Sigmoid colon (tissue), 6 donors: ENCODE measurements at regions not wholly inside any gene's neighbourhood (a gene's known extent, or its start where the extent isn't known, plus 50 kb on each side); places are given as distances from the start of the nearest gene placed in this dataset.

Experiments used
- DNase-seq: peaks from one replicate; pipeline ENCODE4 v3.0.0-alpha.2; 2019
- H3K27ac ChIP-seq, 4 donors: fragments of 200-600 bp; sonication (generic); one replicate each; pipeline ENCODE4 v1.5.1; 2016 to 2019; ENCODE audit warnings: mild to moderate bottlenecking in 1 of 4
- H3K27me3 ChIP-seq, 3 donors: fragments of 200-600 bp; sonication (generic); one replicate each; pipeline ENCODE4 v1.5.1; 2019; ENCODE audit warnings: mild to moderate bottlenecking in 1 of 3
- H3K36me3 ChIP-seq, 4 donors: fragments of 200-600 bp; sonication (generic); one replicate each; pipeline ENCODE4 v1.5.1; 2016 to 2019
- H3K4me1 ChIP-seq, 4 donors: fragments of 200-600 bp; sonication (generic); one replicate each; pipeline ENCODE4 v1.5.1; 2017 to 2019
- H3K4me3 ChIP-seq, 4 donors: fragments of 200-600 bp; sonication (generic); one replicate each; pipeline ENCODE4 v1.5.1; 2017 to 2019; ENCODE audit warnings: mild to moderate bottlenecking in 2 of 4, moderate library complexity in 1 of 4
- H3K9me3 ChIP-seq, 4 donors: fragments of 200-600 bp in 3 of 4; sonication (generic) in 3 of 4; one replicate each; pipeline versions ENCODE4 v1.5.1 to v1.6.1; 2013 to 2019
- EP300 ChIP-seq, 4 donors: sonication (generic); formaldehyde crosslinking; IDR thresholded peaks; one replicate each; pipeline ENCODE4 v1.6.1; 2017; ENCODE audit warnings: antibody characterized with exemption in 4 of 4
- POLR2A ChIP-seq, 2 donors: fragments of 450-650 bp; IDR thresholded peaks; one replicate each; pipeline ENCODE4 v1.6.1; 2016; ENCODE audit warnings: antibody characterized with exemption in 2 of 2, mild to moderate bottlenecking in 2 of 2, moderate library complexity in 2 of 2
- POLR2AphosphoS5 ChIP-seq, 4 donors: sonication (generic); formaldehyde crosslinking; IDR thresholded peaks; one replicate each; pipeline ENCODE4 v1.6.1; 2017; ENCODE audit warnings: antibody characterized with exemption in 4 of 4
- WGBS, 2 donors: extraction: QIAGEN DNeasy Blood & Tissue Kit; methylation state at CpG; one replicate each; pipeline ENCODE4 v1.1.7; 2013; 5-methylcytosine and 5-hydroxymethylcytosine counted together
- intact Hi-C: fragments of 100-400 bp; cut with DNase I; formaldehyde crosslinking; loops from one replicate; pipeline ENCODE4 v1.15.1; 2023
- TF ChIP-seq, protein P1 (sequence below), 4 experiments: fragments of 450-650 bp in 3 of 4; fragments of 200-600 bp in 1 of 4; IDR thresholded peaks; one replicate each; pipeline ENCODE4 v1.5.1; 2016 to 2019; ENCODE audit warnings: antibody characterized with exemption in 4 of 4, mild to moderate bottlenecking in 3 of 4, moderate library complexity in 2 of 4
- donor health status: healthy with polysubstance abuse.
- donor health status: healthy.

DNA sequence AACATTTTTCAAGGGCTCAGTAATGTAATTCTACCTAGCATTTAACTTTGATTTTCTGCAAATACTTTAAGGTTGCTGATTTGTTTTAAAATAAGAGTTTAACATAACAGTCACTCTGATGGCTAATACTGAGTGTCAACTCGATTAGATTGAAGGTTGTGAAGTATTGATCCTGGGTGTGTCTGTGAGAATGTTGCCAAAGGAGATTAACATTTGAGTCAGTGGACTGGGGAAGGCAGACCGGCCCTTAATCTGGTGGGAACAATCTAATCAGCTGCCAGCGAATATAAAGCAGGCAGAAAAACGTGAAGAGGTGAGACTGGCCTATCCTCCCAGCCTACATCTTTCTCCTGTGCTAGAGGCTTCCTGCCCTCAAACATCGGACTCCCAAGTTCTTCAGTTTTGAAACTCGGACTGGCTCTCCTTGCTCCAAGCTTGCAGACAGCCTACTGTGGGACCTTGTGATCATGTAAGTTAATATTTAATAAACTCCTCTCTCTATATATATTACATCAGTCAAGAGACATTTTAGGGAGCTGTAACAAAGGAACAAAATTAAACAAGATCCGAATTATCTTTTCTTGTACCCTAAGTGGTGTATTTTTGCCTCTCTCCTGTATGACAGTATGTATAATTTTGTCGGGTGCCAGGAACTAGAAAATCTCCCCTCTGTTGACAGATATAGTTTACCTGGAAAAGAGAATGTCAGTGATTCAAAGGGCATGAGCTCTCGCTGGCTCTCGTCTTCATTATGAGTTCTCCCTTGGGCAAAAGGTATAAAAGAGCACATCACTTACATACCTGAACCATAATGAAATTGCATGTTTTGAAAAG, 576.1 kb downstream of the LRRC70 start:
- H3K36me3 ChIP-seq = no peaks in the 10 kb centered on the region
- H3K27me3 ChIP-seq = no peaks in the 10 kb centered on the region
- intact Hi-C loops = no loop called here
- no peaks in the 10 kb centered on the region for H3K9me3 ChIP-seq
- TF ChIP-seq POLR2A (IDR thresholded peaks at IDR 0.05) (no peak), EP300 (IDR thresholded peaks at IDR 0.05) (no peak), POLR2AphosphoS5 (IDR thresholded peaks at IDR 0.05) (no peak)
- TF ChIP-seq, protein P1, sequence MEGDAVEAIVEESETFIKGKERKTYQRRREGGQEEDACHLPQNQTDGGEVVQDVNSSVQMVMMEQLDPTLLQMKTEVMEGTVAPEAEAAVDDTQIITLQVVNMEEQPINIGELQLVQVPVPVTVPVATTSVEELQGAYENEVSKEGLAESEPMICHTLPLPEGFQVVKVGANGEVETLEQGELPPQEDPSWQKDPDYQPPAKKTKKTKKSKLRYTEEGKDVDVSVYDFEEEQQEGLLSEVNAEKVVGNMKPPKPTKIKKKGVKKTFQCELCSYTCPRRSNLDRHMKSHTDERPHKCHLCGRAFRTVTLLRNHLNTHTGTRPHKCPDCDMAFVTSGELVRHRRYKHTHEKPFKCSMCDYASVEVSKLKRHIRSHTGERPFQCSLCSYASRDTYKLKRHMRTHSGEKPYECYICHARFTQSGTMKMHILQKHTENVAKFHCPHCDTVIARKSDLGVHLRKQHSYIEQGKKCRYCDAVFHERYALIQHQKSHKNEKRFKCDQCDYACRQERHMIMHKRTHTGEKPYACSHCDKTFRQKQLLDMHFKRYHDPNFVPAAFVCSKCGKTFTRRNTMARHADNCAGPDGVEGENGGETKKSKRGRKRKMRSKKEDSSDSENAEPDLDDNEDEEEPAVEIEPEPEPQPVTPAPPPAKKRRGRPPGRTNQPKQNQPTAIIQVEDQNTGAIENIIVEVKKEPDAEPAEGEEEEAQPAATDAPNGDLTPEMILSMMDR (IDR thresholded peaks at IDR 0.05) = no peak
- no peak overlapping the region for H3K4me3 ChIP-seq
- no peak for DNase-seq
- no peak overlapping the region for H3K27ac ChIP-seq
- WGBS, 2 donors = 70 to 73% methylated on average over 10 of the region's 10 CpGs
- no peaks in the 10 kb centered on the region for H3K4me1 ChIP-seq

DNA sequence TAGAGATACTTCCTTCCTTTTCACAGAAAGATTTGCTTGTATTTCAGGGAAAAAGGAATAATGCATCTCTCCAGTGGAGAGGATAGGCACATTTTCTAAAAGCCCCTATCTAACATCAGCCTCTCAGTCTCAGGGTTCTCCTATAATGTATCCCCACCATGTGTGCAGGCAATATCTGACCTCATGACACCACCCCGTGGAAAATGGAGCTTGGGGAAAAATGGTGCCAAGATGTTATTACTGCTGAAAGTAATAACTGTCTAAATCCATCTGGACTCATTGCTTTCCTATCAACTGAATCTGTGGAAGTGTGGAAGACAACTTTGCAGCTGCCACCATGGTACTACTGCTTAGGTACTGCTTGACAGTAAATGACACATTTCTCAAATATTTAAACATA, 574.3 kb downstream of the LRRC70 start:
- Histone ChIP-seq H3K9me3 (no peaks in the 10 kb centered on the region), H3K4me1 (no peaks in the 10 kb centered on the region), H3K27ac (no peak overlapping the region), H3K4me3 (no peak overlapping the region), H3K36me3 (no peaks in the 10 kb centered on the region), H3K27me3 (no peaks in the 10 kb centered on the region)
- TF ChIP-seq POLR2A (IDR thresholded peaks at IDR 0.05) (no peak), EP300 (IDR thresholded peaks at IDR 0.05) (no peak), POLR2AphosphoS5 (IDR thresholded peaks at IDR 0.05) (no peak)
- TF ChIP-seq, protein P1 (IDR thresholded peaks at IDR 0.05) = no peak
- intact Hi-C loops = no loop called here
- WGBS, 2 donors = 81 to 83% methylated on average over 1 of the region's 1 CpG
- no peak for DNase-seq

DNA sequence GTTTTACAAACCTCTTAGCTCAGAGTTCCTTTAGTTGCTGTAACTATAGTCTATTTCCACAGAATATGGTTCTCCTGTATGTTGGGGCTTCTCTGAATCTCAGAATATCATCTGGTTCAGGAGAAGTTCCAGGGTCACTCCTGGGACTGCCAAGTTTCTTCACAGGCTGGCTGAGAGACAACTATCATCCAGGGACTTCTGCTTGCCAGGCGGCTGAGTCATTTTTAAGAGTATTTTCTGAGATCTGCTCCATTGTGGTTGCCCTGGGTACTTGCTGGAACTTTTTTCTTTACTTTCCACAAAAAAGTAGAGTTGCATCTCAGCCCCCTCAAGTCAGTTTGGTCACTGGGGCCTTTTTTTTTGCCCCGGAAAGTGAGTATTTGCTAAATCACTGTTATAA, 566.5 kb downstream of the LRRC70 start:
- intact Hi-C loops = no loop called here
- H3K4me1 ChIP-seq = no peaks in the 10 kb centered on the region
- TF ChIP-seq EP300 (IDR thresholded peaks at IDR 0.05) (no peak), POLR2AphosphoS5 (IDR thresholded peaks at IDR 0.05) (no peak), POLR2A (IDR thresholded peaks at IDR 0.05) (no peak)
- TF ChIP-seq, protein P1 (IDR thresholded peaks at IDR 0.05) = no peak

DNA sequence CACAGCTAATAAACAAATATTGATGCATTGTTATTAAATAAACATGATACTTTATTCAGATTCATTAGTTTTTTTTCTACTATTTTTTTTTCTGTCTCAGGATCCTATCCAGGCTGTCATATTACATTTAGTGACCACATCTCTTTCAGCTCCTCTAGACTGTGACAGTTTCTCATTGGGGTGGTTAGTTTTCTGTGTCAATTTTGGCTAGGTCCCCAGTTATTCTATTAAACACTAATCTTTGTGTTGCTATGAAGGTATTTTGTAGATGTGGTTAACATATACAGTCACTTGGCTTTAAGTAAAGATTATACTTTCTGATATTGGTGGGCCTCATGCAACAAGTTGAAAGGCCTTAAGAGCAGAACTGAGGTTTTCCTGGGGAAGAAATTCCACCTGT, 563.0 kb downstream of the LRRC70 start:
- Histone ChIP-seq H3K27me3 (no peaks in the 10 kb centered on the region), H3K36me3 (no peaks in the 10 kb centered on the region), H3K4me1 (no peaks in the 10 kb centered on the region), H3K4me3 (no peak overlapping the region), H3K9me3 (no peaks in the 10 kb centered on the region), H3K27ac (no peak overlapping the region)
- DNase-seq = no peak
- intact Hi-C loops = no loop called here
- TF ChIP-seq, protein P1 (IDR thresholded peaks at IDR 0.05) = no peak
- TF ChIP-seq POLR2A (IDR thresholded peaks at IDR 0.05) (no peak), EP300 (IDR thresholded peaks at IDR 0.05) (no peak), POLR2AphosphoS5 (IDR thresholded peaks at IDR 0.05) (no peak)

More for the DNA sequence above, 566.5 kb downstream of the LRRC70 start:
- H3K36me3 ChIP-seq = no peaks in the 10 kb centered on the region
- no peaks in the 10 kb centered on the region for H3K27me3 ChIP-seq
- no peak overlapping the region for H3K4me3 ChIP-seq
- WGBS, 2 donors = 86 to 87% methylated on average over 2 of the region's 2 CpGs
- no peak overlapping the region for H3K27ac ChIP-seq
- H3K9me3 ChIP-seq = no peaks in the 10 kb centered on the region
- no peak for DNase-seq

DNA sequence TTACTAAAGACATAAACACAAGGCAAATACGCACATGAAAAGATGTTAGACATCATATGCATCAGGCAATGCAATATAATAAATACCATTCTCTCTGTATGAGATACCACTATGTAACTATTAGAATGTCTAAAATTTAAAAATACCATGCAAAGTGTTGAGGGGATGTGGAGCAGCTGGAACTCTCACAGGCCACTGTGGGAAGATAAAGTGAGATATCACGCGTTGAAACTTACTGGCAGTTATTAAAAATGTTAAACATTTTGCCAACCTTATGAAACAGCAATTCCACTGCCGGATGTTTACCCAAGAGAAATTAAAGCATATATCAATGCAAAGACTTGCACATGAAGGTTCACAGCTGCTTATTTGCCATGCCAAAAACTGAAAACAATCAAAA, 556.7 kb downstream of the LRRC70 start:
- Histone ChIP-seq H3K9me3 (no peaks in the 10 kb centered on the region), H3K27me3 (no peaks in the 10 kb centered on the region), H3K36me3 (no peaks in the 10 kb centered on the region), H3K27ac (no peak overlapping the region), H3K4me1 (no peaks in the 10 kb centered on the region), H3K4me3 (no peak overlapping the region)
- WGBS, 2 donors = 86 to 92% methylated on average over 4 of the region's 4 CpGs
- intact Hi-C loops = no loop called here
- TF ChIP-seq POLR2A (IDR thresholded peaks at IDR 0.05) = no peak
- TF ChIP-seq POLR2AphosphoS5 (IDR thresholded peaks at IDR 0.05) = no peak
- TF ChIP-seq EP300 (IDR thresholded peaks at IDR 0.05) = no peak
- TF ChIP-seq, protein P1 (IDR thresholded peaks at IDR 0.05) = no peak
- no peak for DNase-seq
